Hepatocyte (in vitro differentiated cells): ENCODE measurements at regions not wholly inside any gene's neighbourhood (a gene's known extent, or its start where the extent isn't known, plus 50 kb on each side); places are given as distances from the start of the nearest gene placed in this dataset.

Experiments used
- EZH2 ChIP-seq: fragments of 200-600 bp; sonication (generic); IDR thresholded peaks from 2 replicates; pipeline ENCODE4 v1.6.1; 2016; ENCODE audit warnings: antibody characterized with exemption, mild to moderate bottlenecking, borderline replicate concordance
- TF ChIP-seq, protein P1 (sequence below): fragments of 200-600 bp; sonication (generic); IDR thresholded peaks from 2 replicates; pipeline ENCODE4 v1.5.1; 2016; ENCODE audit warnings: antibody characterized with exemption, mild to moderate bottlenecking; ENCODE audit not compliant: poor library complexity

GRCh38 chr16:26735521-26735920 lies 331.2 kb upstream of the C16orf82 start:
- TF ChIP-seq, protein P1, sequence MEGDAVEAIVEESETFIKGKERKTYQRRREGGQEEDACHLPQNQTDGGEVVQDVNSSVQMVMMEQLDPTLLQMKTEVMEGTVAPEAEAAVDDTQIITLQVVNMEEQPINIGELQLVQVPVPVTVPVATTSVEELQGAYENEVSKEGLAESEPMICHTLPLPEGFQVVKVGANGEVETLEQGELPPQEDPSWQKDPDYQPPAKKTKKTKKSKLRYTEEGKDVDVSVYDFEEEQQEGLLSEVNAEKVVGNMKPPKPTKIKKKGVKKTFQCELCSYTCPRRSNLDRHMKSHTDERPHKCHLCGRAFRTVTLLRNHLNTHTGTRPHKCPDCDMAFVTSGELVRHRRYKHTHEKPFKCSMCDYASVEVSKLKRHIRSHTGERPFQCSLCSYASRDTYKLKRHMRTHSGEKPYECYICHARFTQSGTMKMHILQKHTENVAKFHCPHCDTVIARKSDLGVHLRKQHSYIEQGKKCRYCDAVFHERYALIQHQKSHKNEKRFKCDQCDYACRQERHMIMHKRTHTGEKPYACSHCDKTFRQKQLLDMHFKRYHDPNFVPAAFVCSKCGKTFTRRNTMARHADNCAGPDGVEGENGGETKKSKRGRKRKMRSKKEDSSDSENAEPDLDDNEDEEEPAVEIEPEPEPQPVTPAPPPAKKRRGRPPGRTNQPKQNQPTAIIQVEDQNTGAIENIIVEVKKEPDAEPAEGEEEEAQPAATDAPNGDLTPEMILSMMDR: no peak
- TF ChIP-seq EZH2: no peak
